Neural cell (in vitro differentiated cells): ENCODE measurements at regions not wholly inside any gene's neighbourhood (a gene's known extent, or its start where the extent isn't known, plus 50 kb on each side); places are given as distances from the start of the nearest gene placed in this dataset.

Experiments used
- H2AFZ ChIP-seq: fragments of 200-600, 300-800 bp; sonication (generic), shearing (Covaris generic); 2 replicates; pipeline ENCODE4 v1.6.0; 2014; ENCODE audit warnings: low read depth, mild to moderate bottlenecking, antibody characterized with exemption, low read length, moderate library complexity
- H3F3A ChIP-seq: fragments of 200-600 bp; shearing (Covaris generic); 2 replicates; pipeline ENCODE4 v1.6.1; 2016; ENCODE audit warnings: mild to moderate bottlenecking, moderate library complexity, mixed read lengths, antibody characterized with exemption, low read length; ENCODE audit not compliant: insufficient read depth, poor library complexity, severe bottlenecking
- H3K27ac ChIP-seq: fragments of 200-600, 300-800 bp; sonication (generic), shearing (Covaris generic); 2 replicates; pipeline ENCODE4 v1.5.1; 2014; ENCODE audit warnings: mild to moderate bottlenecking, low read length, moderate library complexity
- H3K27me3 ChIP-seq: fragments of 300-800, 200-600 bp; sonication (generic), shearing (Covaris generic); 2 replicates; pipeline ENCODE4 v1.6.0; 2014; ENCODE audit warnings: mild to moderate bottlenecking, low read depth, low read length, moderate library complexity; ENCODE audit not compliant: insufficient read depth
- H3K36me3 ChIP-seq: fragments of 300-800, 200-600 bp; sonication (generic), shearing (Covaris generic); 2 replicates; pipeline ENCODE4 v1.5.1; 2014; ENCODE audit warnings: mild to moderate bottlenecking, antibody characterized with exemption, low read length, moderate library complexity; ENCODE audit not compliant: insufficient read depth
- H3K4me2 ChIP-seq: fragments of 300-800, 200-600 bp; sonication (generic), shearing (Covaris generic); 2 replicates; pipeline ENCODE4 v1.6.0; 2014; ENCODE audit warnings: mild to moderate bottlenecking, low read length
- H3K4me3 ChIP-seq: fragments of 300-800, 200-600 bp; sonication (generic), shearing (Covaris generic); 2 replicates; pipeline ENCODE4 v1.5.1; 2014; ENCODE audit warnings: mild to moderate bottlenecking, low read length, moderate library complexity
- H3K79me2 ChIP-seq: fragments of 200-600 bp; shearing (Covaris generic); replicated peaks from 2 replicates; pipeline ENCODE4 v1.6.0; 2014; ENCODE audit warnings: mild to moderate bottlenecking, low read length, moderate library complexity; ENCODE audit not compliant: insufficient read depth
- H3K9ac ChIP-seq: fragments of 300-800, 200-600 bp; sonication (generic), shearing (Covaris generic); 2 replicates; pipeline ENCODE4 v1.6.1; 2016; ENCODE audit warnings: mild to moderate bottlenecking, low read length, mixed read lengths
- H3K9me2 ChIP-seq: fragments of 200-600 bp; shearing (Covaris generic); 2 replicates; pipeline ENCODE4 v1.6.1; 2016; ENCODE audit warnings: mild to moderate bottlenecking, low read length, mixed read lengths; ENCODE audit not compliant: insufficient read depth
- H3K9me3 ChIP-seq: fragments of 200-600, 300-800 bp; sonication (generic), shearing (Covaris generic); 2 replicates; pipeline ENCODE4 v1.6.1; 2016; ENCODE audit warnings: mild to moderate bottlenecking, mixed run types, low read length, moderate library complexity, mixed read lengths
- H4K20me1 ChIP-seq: fragments of 200-600 bp; shearing (Covaris generic); 2 replicates; pipeline ENCODE4 v1.6.1; 2016; ENCODE audit warnings: mild to moderate bottlenecking, mixed run types; ENCODE audit not compliant: insufficient read depth
- EP300 ChIP-seq: fragments of 450-650 bp; conservative IDR thresholded peaks from 2 replicates; pipeline ENCODE4 v1.6.1; 2014; ENCODE audit warnings: antibody characterized with exemption, mild to moderate bottlenecking, moderate library complexity; ENCODE audit not compliant: poor library complexity, severe bottlenecking
- EZH2 ChIP-seq: fragments of 200-600, 300-800 bp; shearing (Covaris generic), sonication (generic); IDR thresholded peaks from 2 replicates; pipeline ENCODE4 v1.6.1; 2014; ENCODE audit warnings: antibody characterized with exemption, low read length, borderline replicate concordance, mild to moderate bottlenecking; ENCODE audit not compliant: insufficient read depth, poor library complexity, severe bottlenecking
- MXI1 ChIP-seq: fragments of 450-650 bp; conservative IDR thresholded peaks from 2 replicates; pipeline ENCODE4 v1.6.1; 2014; ENCODE audit warnings: antibody characterized with exemption, mild to moderate bottlenecking; ENCODE audit not compliant: poor library complexity, severe bottlenecking
- POLR2AphosphoS5 ChIP-seq: IDR thresholded peaks from 2 replicates; pipeline ENCODE4 v1.6.1; 2012
- RAD21 ChIP-seq: fragments of 450-650 bp; conservative IDR thresholded peaks from 2 replicates; pipeline ENCODE4 v1.6.1; 2014; ENCODE audit warnings: antibody characterized with exemption, mild to moderate bottlenecking, moderate library complexity
- SMC3 ChIP-seq: fragments of 450-650 bp; conservative IDR thresholded peaks from 2 replicates; pipeline ENCODE4 v1.6.1; 2014; ENCODE audit warnings: antibody characterized with exemption, mild to moderate bottlenecking, moderate library complexity; ENCODE audit not compliant: poor library complexity
- TAF1 ChIP-seq: IDR thresholded peaks from 2 replicates; pipeline ENCODE4 v1.6.1; 2012; ENCODE audit warnings: low read depth
- TF ChIP-seq, protein P1 (sequence below): fragments of 450-650 bp; IDR thresholded peaks from 2 replicates; pipeline ENCODE4 v1.5.1; 2014; ENCODE audit warnings: antibody characterized with exemption, mild to moderate bottlenecking, moderate library complexity; ENCODE audit not compliant: poor library complexity, severe bottlenecking
- TF ChIP-seq, protein P2 (sequence below): IDR thresholded peaks from 2 replicates; pipeline ENCODE4 v1.6.1; 2012; ENCODE audit warnings: borderline replicate concordance

DNA sequence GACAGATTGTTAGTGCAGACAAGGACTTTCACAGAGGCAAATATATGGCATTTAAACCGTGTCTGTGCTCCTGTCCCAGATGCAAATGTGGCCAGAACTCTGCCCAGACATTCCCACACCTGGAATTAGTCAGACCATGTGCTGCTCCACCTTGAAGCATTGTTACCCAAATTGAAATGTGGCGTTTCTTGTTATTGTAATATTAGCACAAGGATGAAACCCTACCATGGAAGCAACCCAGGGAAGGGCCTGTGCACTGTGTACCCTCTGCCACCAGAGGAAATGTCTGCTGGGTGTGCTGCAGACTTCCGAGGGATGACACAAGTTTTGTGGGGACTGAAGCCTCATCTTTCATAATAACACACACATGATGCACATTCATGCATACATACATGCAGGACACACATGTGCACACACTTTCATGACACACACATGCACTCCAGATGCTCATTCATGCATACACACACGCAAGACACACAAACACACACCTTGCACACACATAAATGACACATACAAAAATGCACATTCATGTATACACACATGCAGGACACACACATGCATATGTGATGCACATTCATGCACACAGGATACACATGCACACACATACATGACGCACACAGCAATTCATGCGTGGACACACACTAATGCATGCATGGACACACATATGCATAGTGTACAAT, 133.2 kb upstream of the SNTG2 start:
- Histone ChIP-seq H3K9me3 (no peaks in the 10 kb centered on the region), H3K36me3 (no peaks in the 10 kb centered on the region), H3K4me3 (no peak overlapping the region), H3K9ac (no peak overlapping the region), H2AFZ (no peak overlapping the region), H3K79me2 (no peaks in the 10 kb centered on the region), H4K20me1 (no peaks in the 10 kb centered on the region), H3K27ac (no peak overlapping the region), H3K4me2 (no peak overlapping the region), H3K27me3 (no peaks in the 10 kb centered on the region), H3F3A (no peaks in the 10 kb centered on the region), H3K9me2 (no peaks in the 10 kb centered on the region)
- TF ChIP-seq EZH2 = no peak
- TF ChIP-seq RAD21 = no peak

DNA sequence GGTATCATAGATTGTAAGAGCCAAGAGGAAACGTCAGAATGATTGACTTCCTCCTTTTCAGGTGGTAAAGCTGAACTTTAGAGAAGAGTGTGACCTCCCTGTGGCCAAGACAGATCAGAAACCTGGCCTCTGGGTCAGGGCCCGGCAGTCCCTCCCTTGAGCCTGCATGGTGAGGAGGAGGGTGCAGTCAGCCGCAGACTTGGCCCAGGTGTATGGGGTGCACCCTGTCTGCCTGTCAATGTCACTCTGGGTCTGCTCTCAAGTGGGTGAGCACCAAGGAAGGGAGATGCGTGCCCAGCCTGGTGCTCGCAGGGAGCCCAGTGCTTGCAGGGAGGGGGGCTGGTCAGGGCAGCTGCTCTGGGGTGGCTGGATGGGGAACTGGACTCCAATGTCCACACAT, 134.4 kb upstream of the SNTG2 start:
- Histone ChIP-seq H4K20me1 (no peaks in the 10 kb centered on the region), H3K36me3 (no peaks in the 10 kb centered on the region), H3K27me3 (no peaks in the 10 kb centered on the region), H3K79me2 (no peaks in the 10 kb centered on the region), H3F3A (no peaks in the 10 kb centered on the region), H3K9me2 (no peaks in the 10 kb centered on the region), H3K4me2 (no peak overlapping the region), H3K9ac (no peak overlapping the region), H3K27ac (no peak overlapping the region), H2AFZ (no peak overlapping the region), H3K4me3 (no peak overlapping the region), H3K9me3 (no peaks in the 10 kb centered on the region)
- TF ChIP-seq POLR2AphosphoS5 = no peak
- no peak for TF ChIP-seq SMC3
- TF ChIP-seq, protein P1, sequence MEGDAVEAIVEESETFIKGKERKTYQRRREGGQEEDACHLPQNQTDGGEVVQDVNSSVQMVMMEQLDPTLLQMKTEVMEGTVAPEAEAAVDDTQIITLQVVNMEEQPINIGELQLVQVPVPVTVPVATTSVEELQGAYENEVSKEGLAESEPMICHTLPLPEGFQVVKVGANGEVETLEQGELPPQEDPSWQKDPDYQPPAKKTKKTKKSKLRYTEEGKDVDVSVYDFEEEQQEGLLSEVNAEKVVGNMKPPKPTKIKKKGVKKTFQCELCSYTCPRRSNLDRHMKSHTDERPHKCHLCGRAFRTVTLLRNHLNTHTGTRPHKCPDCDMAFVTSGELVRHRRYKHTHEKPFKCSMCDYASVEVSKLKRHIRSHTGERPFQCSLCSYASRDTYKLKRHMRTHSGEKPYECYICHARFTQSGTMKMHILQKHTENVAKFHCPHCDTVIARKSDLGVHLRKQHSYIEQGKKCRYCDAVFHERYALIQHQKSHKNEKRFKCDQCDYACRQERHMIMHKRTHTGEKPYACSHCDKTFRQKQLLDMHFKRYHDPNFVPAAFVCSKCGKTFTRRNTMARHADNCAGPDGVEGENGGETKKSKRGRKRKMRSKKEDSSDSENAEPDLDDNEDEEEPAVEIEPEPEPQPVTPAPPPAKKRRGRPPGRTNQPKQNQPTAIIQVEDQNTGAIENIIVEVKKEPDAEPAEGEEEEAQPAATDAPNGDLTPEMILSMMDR = no peak
- TF ChIP-seq MXI1 = no peak
- no peak for TF ChIP-seq RAD21
- no peak for TF ChIP-seq TAF1
- TF ChIP-seq EZH2 = no peak
- TF ChIP-seq EP300 = no peak
- TF ChIP-seq, protein P2, sequence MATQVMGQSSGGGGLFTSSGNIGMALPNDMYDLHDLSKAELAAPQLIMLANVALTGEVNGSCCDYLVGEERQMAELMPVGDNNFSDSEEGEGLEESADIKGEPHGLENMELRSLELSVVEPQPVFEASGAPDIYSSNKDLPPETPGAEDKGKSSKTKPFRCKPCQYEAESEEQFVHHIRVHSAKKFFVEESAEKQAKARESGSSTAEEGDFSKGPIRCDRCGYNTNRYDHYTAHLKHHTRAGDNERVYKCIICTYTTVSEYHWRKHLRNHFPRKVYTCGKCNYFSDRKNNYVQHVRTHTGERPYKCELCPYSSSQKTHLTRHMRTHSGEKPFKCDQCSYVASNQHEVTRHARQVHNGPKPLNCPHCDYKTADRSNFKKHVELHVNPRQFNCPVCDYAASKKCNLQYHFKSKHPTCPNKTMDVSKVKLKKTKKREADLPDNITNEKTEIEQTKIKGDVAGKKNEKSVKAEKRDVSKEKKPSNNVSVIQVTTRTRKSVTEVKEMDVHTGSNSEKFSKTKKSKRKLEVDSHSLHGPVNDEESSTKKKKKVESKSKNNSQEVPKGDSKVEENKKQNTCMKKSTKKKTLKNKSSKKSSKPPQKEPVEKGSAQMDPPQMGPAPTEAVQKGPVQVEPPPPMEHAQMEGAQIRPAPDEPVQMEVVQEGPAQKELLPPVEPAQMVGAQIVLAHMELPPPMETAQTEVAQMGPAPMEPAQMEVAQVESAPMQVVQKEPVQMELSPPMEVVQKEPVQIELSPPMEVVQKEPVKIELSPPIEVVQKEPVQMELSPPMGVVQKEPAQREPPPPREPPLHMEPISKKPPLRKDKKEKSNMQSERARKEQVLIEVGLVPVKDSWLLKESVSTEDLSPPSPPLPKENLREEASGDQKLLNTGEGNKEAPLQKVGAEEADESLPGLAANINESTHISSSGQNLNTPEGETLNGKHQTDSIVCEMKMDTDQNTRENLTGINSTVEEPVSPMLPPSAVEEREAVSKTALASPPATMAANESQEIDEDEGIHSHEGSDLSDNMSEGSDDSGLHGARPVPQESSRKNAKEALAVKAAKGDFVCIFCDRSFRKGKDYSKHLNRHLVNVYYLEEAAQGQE = no peak
